ENCODE measurements at regions not wholly inside any gene's neighbourhood (a gene's known extent, or its start where the extent isn't known, plus 50 kb on each side); places are given as distances from the start of the nearest gene placed in this dataset.

GRCh38 chr5:2113348-2114131, 230.8 kb upstream of the IRX4 start:
- ATAC-seq (no peak), DNase-seq (no peak)
- no peak overlapping the region for H3K4me3 ChIP-seq
- no peaks in the 10 kb centered on the region for H3K27me3 ChIP-seq (ENCODE audit: insufficient read depth in 3 of 3, low read length in 2 of 3)
- no peaks in the 10 kb centered on the region for H3K36me3 ChIP-seq (ENCODE audit: insufficient read depth in 1 of 2, low read depth in 1 of 2)
- intact Hi-C loops (cut with DNase I) = no loop called here
- 82 to 88% (median 84%) methylated on average over 9 of the region's 9 CpGs for WGBS, 3 donors
- no peak for TF ChIP-seq CTCF (IDR thresholded peaks at IDR 0.05)
- no peaks in the 10 kb centered on the region for H3K4me1 ChIP-seq
- H3K9me3 ChIP-seq = no peaks in the 10 kb centered on the region
- H3K27ac ChIP-seq = no peak overlapping the region

GRCh38 chr5:2112173-2113025, 229.7 kb upstream of the IRX4 start:
- Histone ChIP-seq H3K9me3 (no peaks in the 10 kb centered on the region), H3K36me3 (ENCODE audit: insufficient read depth in 1 of 2, low read depth in 1 of 2) (no peaks in the 10 kb centered on the region), H3K4me3 (no peak overlapping the region), H3K27ac (no peak overlapping the region), H3K27me3 (ENCODE audit: insufficient read depth in 3 of 3, low read length in 2 of 3) (no peaks in the 10 kb centered on the region), H3K4me1 (no peaks in the 10 kb centered on the region)
- ATAC-seq (no peak), DNase-seq (no peak)
- 64 to 72% (median 70%) methylated on average over 28 of the region's 28 CpGs for WGBS, 3 donors
- intact Hi-C loops (cut with DNase I) = no loop called here
- TF ChIP-seq CTCF (IDR thresholded peaks at IDR 0.05) = no peak

- no peak for TF ChIP-seq CTCF (IDR thresholded peaks at IDR 0.05)
- ATAC-seq (no peak), DNase-seq (no peak)
- H3K36me3 ChIP-seq (ENCODE audit: insufficient read depth in 1 of 2, low read depth in 1 of 2) = no peaks in the 10 kb centered on the region
- no peak overlapping the region for H3K4me3 ChIP-seq
- intact Hi-C loops (cut with DNase I) = no loop called here
- no peak overlapping the region for H3K27ac ChIP-seq
- H3K9me3 ChIP-seq = no peaks in the 10 kb centered on the region
- 87 to 91% (median 91%) methylated on average over 36 of the region's 36 CpGs for WGBS, 3 donors
- no peaks in the 10 kb centered on the region for H3K4me1 ChIP-seq
- H3K27me3 ChIP-seq (ENCODE audit: insufficient read depth in 3 of 3, low read length in 2 of 3) = no peaks in the 10 kb centered on the region
Observed at GRCh38 chr5:2111569-2112105, 228.9 kb upstream of the IRX4 start.

GRCh38 chr5:2110934-2111462, 228.3 kb upstream of the IRX4 start:
- no peak for ATAC-seq
- no peaks in the 10 kb centered on the region for H3K4me1 ChIP-seq
- TF ChIP-seq CTCF (IDR thresholded peaks at IDR 0.05) = no peak
- 56 to 61% (median 60%) methylated on average over 16 to 17 of the region's 17 CpGs for WGBS, 3 donors
- DNase-seq = no peak
- no peaks in the 10 kb centered on the region for H3K36me3 ChIP-seq (ENCODE audit: insufficient read depth in 1 of 2, low read depth in 1 of 2)
- H3K4me3 ChIP-seq = no peak overlapping the region
- no peaks in the 10 kb centered on the region for H3K9me3 ChIP-seq
- intact Hi-C loops (cut with DNase I) = no loop called here
- H3K27me3 ChIP-seq (ENCODE audit: insufficient read depth in 3 of 3, low read length in 2 of 3) = no peaks in the 10 kb centered on the region
- no peak overlapping the region for H3K27ac ChIP-seq
